HepG2 (cell line): ENCODE measurements at regions not wholly inside any gene's neighbourhood (a gene's known extent, or its start where the extent isn't known, plus 50 kb on each side); places are given as distances from the start of the nearest gene placed in this dataset.

ENCODE experiments used
- ATAC-seq: fragments of 200-7000 bp; cut with Tn5 transposase; 3 replicates; pipeline ENCODE4 v1.9.1; 2020; ENCODE audit warnings: mild to moderate bottlenecking, moderate library complexity
- BruUV-seq: library from RNA; stranded (reverse); fragments of 400-500 nt; replicated peaks from 2 replicates; lab custom pipeline; 2021; lab: Mats Ljungman, UMichigan
- CTCF ChIA-PET: fragments of 300-600 bp; formaldehyde crosslinking; extraction: SDS; loops from one replicate; lab custom pipeline; 2021; ENCODE audit warnings: low total read pairs, inconsistent platforms, low intra/inter-chr PET ratio; lab: Yijun Ruan, JAX
- POLR2A ChIA-PET: fragments of 350-600 bp; sonication (Branson Sonifier 250); formaldehyde crosslinking; loops from one replicate; lab custom pipeline; 2020; ENCODE audit warnings: antibody characterized with exemption, inconsistent platforms; lab: Yijun Ruan, JAX
- DNase-seq: peaks from one replicate; pipeline ENCODE4 v3.0.0-alpha.2; 2015; ENCODE audit warnings: low spot score
- FAIRE-seq: peaks from 3 replicates; lab custom pipeline; 2011; peaks lifted over from hg19 to GRCh38; lab: Jason Lieb, UNC
- H2AFZ ChIP-seq: one replicate; pipeline ENCODE4 v1.6.1; 2011; ENCODE audit warnings: low read length, inconsistent platforms
- H3K27ac ChIP-seq: fragments of 300-600 bp; 3 replicates; pipeline ENCODE4 v1.8.0; 2011; ENCODE audit warnings: mixed run types, mild to moderate bottlenecking, mixed read lengths, low read length, inconsistent platforms; ENCODE audit not compliant: insufficient read depth; ENCODE audit errors: extremely low read length
- H3K27me3 ChIP-seq, 2 experiments: fragments of 200-600 bp in 1 of 2; 2 replicates in 1 of 2; 3 replicates in 1 of 2; pipeline versions ENCODE4 v1.6.0 to v1.8.0; 2011; ENCODE audit warnings: low read length in 2 of 2, mild to moderate bottlenecking in 2 of 2, moderate library complexity in 2 of 2, inconsistent platforms in 1 of 2; ENCODE audit not compliant: insufficient read depth in 2 of 2, control insufficient read depth in 1 of 2
- H3K36me3 ChIP-seq, 2 experiments: fragments of 200-600 bp in 1 of 2; replicated peaks in 1 of 2; 2 replicates in 1 of 2; 3 replicates in 1 of 2; pipeline versions ENCODE4 v1.5.1 to v1.8.0; 2011; ENCODE audit warnings: low read length in 2 of 2, inconsistent platforms in 1 of 2; ENCODE audit not compliant: insufficient read depth in 2 of 2, control insufficient read depth in 1 of 2
- H3K4me1 ChIP-seq: 2 replicates; pipeline ENCODE4 v1.5.1; 2012; ENCODE audit warnings: low read length, inconsistent platforms; ENCODE audit not compliant: insufficient read depth
- H3K4me2 ChIP-seq: 2 replicates; pipeline ENCODE4 v1.6.0; 2011; ENCODE audit warnings: low read depth, low read length, inconsistent platforms
- H3K4me3 ChIP-seq, 3 experiments: fragments of 200-600 bp in 1 of 3; sonication (generic), shearing (Covaris generic) in 1 of 3; replicated peaks in 1 of 3; 2 replicates each; pipeline ENCODE4 v1.5.1; 2011 to 2016; ENCODE audit warnings: low read length in 3 of 3, inconsistent platforms in 2 of 3, low read depth in 2 of 3, mild to moderate bottlenecking in 2 of 3, control low read depth in 1 of 3, mixed read lengths in 1 of 3; ENCODE audit not compliant: insufficient read depth in 1 of 3
- H3K79me2 ChIP-seq: one replicate; pipeline ENCODE4 v1.6.1; 2011; ENCODE audit warnings: low read length, inconsistent platforms; ENCODE audit not compliant: insufficient read depth
- H3K9ac ChIP-seq: 2 replicates; pipeline ENCODE4 v1.6.0; 2011; ENCODE audit warnings: mild to moderate bottlenecking, low read depth, low read length, inconsistent platforms; ENCODE audit not compliant: insufficient read depth
- H3K9me3 ChIP-seq: 2 replicates; pipeline ENCODE4 v1.5.1; 2012; ENCODE audit warnings: mild to moderate bottlenecking, low read length
- H4K20me1 ChIP-seq: 2 replicates; pipeline ENCODE4 v1.6.0; 2011; ENCODE audit warnings: inconsistent platforms, mild to moderate bottlenecking, low read length, moderate library complexity; ENCODE audit not compliant: insufficient read depth
- HDAC2 ChIP-seq: sonication (generic); formaldehyde crosslinking; IDR thresholded peaks from 2 replicates; pipeline ENCODE4 v1.4.0; 2020; ENCODE audit warnings: missing genetic modification reagents
- HNRNPLL ChIP-seq: fragments of 200-400 bp; formaldehyde crosslinking; IDR thresholded peaks from 2 replicates; pipeline ENCODE4 v1.6.1; 2017; ENCODE audit warnings: mild to moderate bottlenecking, low read depth, low read length; ENCODE audit not compliant: poor library complexity, severe bottlenecking
- HOXA5 ChIP-seq: sonication (generic); formaldehyde crosslinking; IDR thresholded peaks from 2 replicates; pipeline ENCODE4 v1.4.0; 2020; ENCODE audit warnings: missing genetic modification reagents
- NCOA1 ChIP-seq: sonication (generic); formaldehyde crosslinking; IDR thresholded peaks from 2 replicates; pipeline ENCODE4 v1.9.0; 2021; ENCODE audit warnings: missing genetic modification reagents
- NKX3-1 ChIP-seq: sonication (generic); formaldehyde crosslinking; IDR thresholded peaks from 2 replicates; pipeline ENCODE4 v1.5.0; 2020; ENCODE audit warnings: missing genetic modification reagents
- RCOR2 ChIP-seq: IDR thresholded peaks from 2 replicates; pipeline ENCODE4 v1.6.1; 2016; ENCODE audit warnings: missing biosample characterization, missing genetic modification reagents
- RFX5 ChIP-seq: IDR thresholded peaks from 2 replicates; pipeline ENCODE4 v1.6.1; 2011; ENCODE audit warnings: low read depth, low read length, improper control_type of control experiment
- SALL1 ChIP-seq: sonication (generic); formaldehyde crosslinking; IDR thresholded peaks from 2 replicates; pipeline ENCODE4 v1.8.0; 2022; ENCODE audit warnings: mild to moderate bottlenecking, missing genetic modification reagents
- SOX13 ChIP-seq, 3 experiments: fragments of 450-650 bp in 1 of 3; sonication (generic) in 1 of 3; formaldehyde crosslinking in 1 of 3; IDR thresholded peaks in 2 of 3; conservative IDR thresholded peaks in 1 of 3; 2 replicates each; pipeline versions ENCODE4 v1.5.0 to v1.6.1; 2016 to 2020; ENCODE audit warnings: antibody characterized with exemption in 1 of 3, mild to moderate bottlenecking in 1 of 3, missing compliant biosample characterization in 1 of 3, missing genetic modification reagents in 1 of 3, moderate library complexity in 1 of 3
- TBP ChIP-seq: sonication (generic); formaldehyde crosslinking; IDR thresholded peaks from 2 replicates; pipeline ENCODE4 v1.5.0; 2020; ENCODE audit warnings: missing genetic modification reagents
- ZBTB43 ChIP-seq: sonication (generic); formaldehyde crosslinking; conservative IDR thresholded peaks from 2 replicates; pipeline ENCODE4 v1.4.0; 2020; ENCODE audit warnings: missing genetic modification reagents
- ZNF101 ChIP-seq: sonication (generic); formaldehyde crosslinking; IDR thresholded peaks from 2 replicates; pipeline ENCODE4 v1.4.0; 2020; ENCODE audit warnings: mild to moderate bottlenecking, low read depth, missing genetic modification reagents, borderline replicate concordance
- ZNF143 ChIP-seq: sonication (generic); formaldehyde crosslinking; IDR thresholded peaks from 2 replicates; pipeline ENCODE4 v1.4.0; 2020; ENCODE audit warnings: missing genetic modification reagents
- ZNF160 ChIP-seq: sonication (generic); formaldehyde crosslinking; IDR thresholded peaks from 2 replicates; pipeline ENCODE4 v1.8.0; 2022; ENCODE audit warnings: mild to moderate bottlenecking, inconsistent platforms, missing genetic modification reagents
- ZNF382 ChIP-seq: sonication (generic); formaldehyde crosslinking; IDR thresholded peaks from 2 replicates; pipeline ENCODE4 v1.5.0; 2020; ENCODE audit warnings: missing genetic modification reagents, mild to moderate bottlenecking, borderline replicate concordance
- ZNF841 ChIP-seq: sonication (generic); formaldehyde crosslinking; IDR thresholded peaks from 2 replicates; pipeline ENCODE4 v1.8.1; 2023; ENCODE audit warnings: missing genetic modification reagents, borderline replicate concordance
- ZNF879 ChIP-seq: sonication (generic); formaldehyde crosslinking; IDR thresholded peaks from 2 replicates; pipeline ENCODE4 v1.8.1; 2023; ENCODE audit warnings: missing genetic modification reagents
- WGBS: methylation state at CpG from one replicate; pipeline ENCODE4 v1.1.6; 2017; ENCODE audit warnings: low lambda C conversion rate; 5-methylcytosine and 5-hydroxymethylcytosine counted together
- in situ Hi-C: cut with HindIII; loops from 2 replicates; pipeline ENCODE4 v1.10.0; 2017; ENCODE audit warnings: low pct_unique_long_range_greater_than_20kb; ENCODE audit not compliant: extremely low pct_ligation_motif_present
- intact Hi-C: fragments of 100-400 bp; cut with micrococcal nuclease; formaldehyde crosslinking; loops from one replicate; pipeline ENCODE4 v1.10.0; 2022; ENCODE audit not compliant: unreplicated experiment
- TF ChIP-seq, protein P1 (sequence below): sonication (generic); formaldehyde crosslinking; IDR thresholded peaks from 2 replicates; pipeline ENCODE4; 2020; ENCODE audit warnings: missing genetic modification reagents, mild to moderate bottlenecking, borderline replicate concordance
- TF ChIP-seq, protein P2 (sequence below): IDR thresholded peaks from 2 replicates; pipeline ENCODE4 v1.6.1; 2016; ENCODE audit warnings: low read depth

DNA sequence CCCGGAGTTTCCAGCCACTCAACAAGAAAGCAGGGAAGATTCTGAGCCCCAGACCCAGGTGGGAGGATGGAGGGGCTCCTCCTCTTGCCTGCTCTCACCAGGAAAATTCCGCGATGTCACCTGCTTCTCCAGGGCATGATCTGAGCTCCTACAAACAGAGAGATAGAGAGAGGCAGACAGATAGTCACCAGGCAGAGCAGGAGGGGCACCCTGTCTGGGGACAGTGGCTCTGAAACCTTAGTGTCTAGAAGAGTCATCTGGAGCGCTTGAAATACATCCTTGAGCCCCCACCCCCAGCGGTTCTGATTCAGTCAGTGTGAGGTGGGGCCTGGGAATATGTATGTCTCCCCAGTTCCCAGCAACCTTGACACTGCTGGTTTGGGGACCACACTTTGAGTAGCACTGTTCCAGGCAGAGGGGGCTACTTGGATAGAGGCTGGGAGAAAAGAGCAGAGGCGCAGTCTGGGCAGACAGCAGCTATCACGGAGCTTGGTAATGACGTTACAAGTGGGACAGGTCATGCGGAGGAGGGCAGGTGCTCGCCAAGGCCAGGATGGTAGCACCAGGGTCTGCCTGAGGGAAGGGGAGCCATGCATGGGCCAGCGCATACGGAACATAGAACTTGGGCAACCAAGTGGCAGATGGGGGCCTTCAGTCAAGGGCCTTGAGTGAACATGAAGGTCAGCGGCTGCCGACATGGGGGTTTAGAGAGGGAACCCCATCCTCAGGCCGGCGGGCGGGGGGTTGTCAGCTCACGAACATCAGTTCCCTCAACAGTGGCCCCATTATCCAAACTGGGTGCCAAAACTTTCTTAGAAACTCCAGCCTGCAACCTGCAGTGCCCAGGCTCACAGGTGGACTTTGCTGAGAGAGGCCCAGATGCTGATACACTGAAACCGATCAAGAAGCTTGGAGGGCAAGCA lies 60.9 kb upstream of the MYEOV start:
- Histone ChIP-seq H3K4me2 (no peak overlapping the region), H3K9ac (no peak overlapping the region), H2AFZ (no peak overlapping the region), H3K79me2 (no peaks in the 10 kb centered on the region), H3K9me3 (no peaks in the 10 kb centered on the region), H4K20me1 (no peaks in the 10 kb centered on the region), H3K4me1 (no peaks in the 10 kb centered on the region), H3K36me3 (no peaks in the 10 kb centered on the region), H3K27ac (no peak overlapping the region), H3K4me3 (no peak overlapping the region), H3K27me3 (peaks cover 3 to 37% of the 10 kb centered on the region in 2 experiments; a peak in 4 of 5 replicates)
- in situ Hi-C loops: no loop called here
- no peak for DNase-seq
- BruUV-seq: no TSS peak
- FAIRE-seq: no peak
- ATAC-seq: no peak
- WGBS: 56% methylated on average over 16 of the region's 19 CpGs
- POLR2A ChIA-PET: no interaction called here
- CTCF ChIA-PET: no interaction called here
- TF ChIP-seq SALL1: no peak
- TF ChIP-seq ZNF101: no peak
- no peak for TF ChIP-seq RFX5
- TF ChIP-seq HOXA5 (CRISPR knock-in tag): no peak
- TF ChIP-seq ZNF879 (CRISPR knock-in tag): no peak
- no peak for TF ChIP-seq HNRNPLL
- TF ChIP-seq NKX3-1 (CRISPR knock-in tag): no peak
- no peak for TF ChIP-seq ZNF160 (CRISPR knock-in tag)
- TF ChIP-seq ZNF143 (CRISPR knock-in tag): no peak
- TF ChIP-seq SOX13 (IDR thresholded peaks at IDR 0.05): no peak
- no peak for TF ChIP-seq SOX13 (CRISPR knock-in tag; conservative IDR thresholded peaks at IDR 0.05 in 1 of 2, IDR thresholded peaks at IDR 0.05 in 1 of 2)
- no peak for TF ChIP-seq ZNF841 (CRISPR knock-in tag)
- TF ChIP-seq RCOR2 (CRISPR knock-in tag): no peak
- no peak for TF ChIP-seq TBP (CRISPR knock-in tag)
- TF ChIP-seq, protein P1, sequence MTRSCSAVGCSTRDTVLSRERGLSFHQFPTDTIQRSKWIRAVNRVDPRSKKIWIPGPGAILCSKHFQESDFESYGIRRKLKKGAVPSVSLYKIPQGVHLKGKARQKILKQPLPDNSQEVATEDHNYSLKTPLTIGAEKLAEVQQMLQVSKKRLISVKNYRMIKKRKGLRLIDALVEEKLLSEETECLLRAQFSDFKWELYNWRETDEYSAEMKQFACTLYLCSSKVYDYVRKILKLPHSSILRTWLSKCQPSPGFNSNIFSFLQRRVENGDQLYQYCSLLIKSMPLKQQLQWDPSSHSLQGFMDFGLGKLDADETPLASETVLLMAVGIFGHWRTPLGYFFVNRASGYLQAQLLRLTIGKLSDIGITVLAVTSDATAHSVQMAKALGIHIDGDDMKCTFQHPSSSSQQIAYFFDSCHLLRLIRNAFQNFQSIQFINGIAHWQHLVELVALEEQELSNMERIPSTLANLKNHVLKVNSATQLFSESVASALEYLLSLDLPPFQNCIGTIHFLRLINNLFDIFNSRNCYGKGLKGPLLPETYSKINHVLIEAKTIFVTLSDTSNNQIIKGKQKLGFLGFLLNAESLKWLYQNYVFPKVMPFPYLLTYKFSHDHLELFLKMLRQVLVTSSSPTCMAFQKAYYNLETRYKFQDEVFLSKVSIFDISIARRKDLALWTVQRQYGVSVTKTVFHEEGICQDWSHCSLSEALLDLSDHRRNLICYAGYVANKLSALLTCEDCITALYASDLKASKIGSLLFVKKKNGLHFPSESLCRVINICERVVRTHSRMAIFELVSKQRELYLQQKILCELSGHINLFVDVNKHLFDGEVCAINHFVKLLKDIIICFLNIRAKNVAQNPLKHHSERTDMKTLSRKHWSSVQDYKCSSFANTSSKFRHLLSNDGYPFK: no peak
- no peak for TF ChIP-seq ZBTB43
- TF ChIP-seq, protein P2, sequence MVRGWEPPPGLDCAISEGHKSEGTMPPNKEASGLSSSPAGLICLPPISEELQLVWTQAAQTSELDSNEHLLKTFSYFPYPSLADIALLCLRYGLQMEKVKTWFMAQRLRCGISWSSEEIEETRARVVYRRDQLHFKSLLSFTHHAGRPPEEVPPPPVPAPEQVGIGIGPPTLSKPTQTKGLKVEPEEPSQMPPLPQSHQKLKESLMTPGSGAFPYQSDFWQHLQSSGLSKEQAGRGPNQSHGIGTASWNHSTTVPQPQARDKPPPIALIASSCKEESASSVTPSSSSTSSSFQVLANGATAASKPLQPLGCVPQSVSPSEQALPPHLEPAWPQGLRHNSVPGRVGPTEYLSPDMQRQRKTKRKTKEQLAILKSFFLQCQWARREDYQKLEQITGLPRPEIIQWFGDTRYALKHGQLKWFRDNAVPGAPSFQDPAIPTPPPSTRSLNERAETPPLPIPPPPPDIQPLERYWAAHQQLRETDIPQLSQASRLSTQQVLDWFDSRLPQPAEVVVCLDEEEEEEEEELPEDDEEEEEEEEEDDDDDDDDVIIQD (CRISPR knock-in tag): no peak
- TF ChIP-seq HDAC2: no peak
- TF ChIP-seq ZNF382 (CRISPR knock-in tag): no peak
- no peak for TF ChIP-seq NCOA1 (CRISPR knock-in tag)
- intact Hi-C loops: no loop called here
